Keratinocyte (primary cell): ENCODE measurements at regions not wholly inside any gene's neighbourhood (a gene's known extent, or its start where the extent isn't known, plus 50 kb on each side); places are given as distances from the start of the nearest gene placed in this dataset.
A peak's percentile ranks its signal among the peaks of the same experiment; 100 is the strongest.

ENCODE experiments used
- DNase-seq: peaks from one replicate; pipeline ENCODE4 v3.0.0-alpha.2; 2011; ENCODE audit warnings: low read depth, missing footprints, low spot score
- FAIRE-seq: peaks from 2 replicates; lab custom pipeline; 2011; peaks lifted over from hg19 to GRCh38; lab: Jason Lieb, UNC
- H2AFZ ChIP-seq: 2 replicates; pipeline ENCODE4 v1.6.0; 2012; ENCODE audit warnings: low read length, control low read depth, inconsistent platforms; ENCODE audit not compliant: control insufficient read depth
- H3K27ac ChIP-seq: 2 replicates; pipeline ENCODE4 v1.5.1; 2011; ENCODE audit warnings: low read length; ENCODE audit not compliant: control insufficient read depth, insufficient read depth
- H3K27me3 ChIP-seq: 3 replicates; pipeline ENCODE4 v1.6.0; 2011; ENCODE audit warnings: low read length; ENCODE audit not compliant: control insufficient read depth, insufficient read depth; ENCODE audit errors: extremely low read depth
- H3K36me3 ChIP-seq, 2 experiments: 2 replicates in 1 of 2; 3 replicates in 1 of 2; pipeline ENCODE4 v1.5.1; 2011; ENCODE audit warnings: low read length in 2 of 2, mild to moderate bottlenecking in 1 of 2; ENCODE audit not compliant: control insufficient read depth in 2 of 2, insufficient read depth in 2 of 2; ENCODE audit errors: extremely low read depth in 1 of 2
- H3K4me1 ChIP-seq: 3 replicates; pipeline ENCODE4 v1.5.1; 2011; ENCODE audit warnings: low read length; ENCODE audit not compliant: control insufficient read depth, insufficient read depth; ENCODE audit errors: extremely low read depth
- H3K4me2 ChIP-seq: 3 replicates; pipeline ENCODE4 v1.6.0; 2011; ENCODE audit warnings: low read depth, low read length; ENCODE audit not compliant: control insufficient read depth, insufficient read depth; ENCODE audit errors: extremely low read depth
- H3K4me3 ChIP-seq, 3 experiments: fragments of 200-600 bp in 1 of 3; sonication (generic) in 1 of 3; 2 replicates in 2 of 3; 3 replicates in 1 of 3; pipeline ENCODE4 v1.5.1; 2011 to 2016; ENCODE audit warnings: low read length in 3 of 3, mild to moderate bottlenecking in 3 of 3, control low read depth in 2 of 3, inconsistent platforms in 1 of 3, low read depth in 1 of 3, mixed read lengths in 1 of 3, mixed run types in 1 of 3, moderate library complexity in 1 of 3; ENCODE audit not compliant: control insufficient read depth in 2 of 3, insufficient read depth in 2 of 3; ENCODE audit errors: extremely low read depth in 1 of 3
- H3K79me2 ChIP-seq: 2 replicates; pipeline ENCODE4 v1.6.0; 2012; ENCODE audit warnings: low read length; ENCODE audit not compliant: control insufficient read depth, insufficient read depth
- H3K9ac ChIP-seq: 3 replicates; pipeline ENCODE4 v1.6.0; 2011; ENCODE audit warnings: low read length; ENCODE audit not compliant: control insufficient read depth, insufficient read depth; ENCODE audit errors: extremely low read depth
- H3K9me1 ChIP-seq: 3 replicates; pipeline ENCODE4 v1.6.0; 2011; ENCODE audit warnings: low read length; ENCODE audit not compliant: control insufficient read depth, insufficient read depth; ENCODE audit errors: extremely low read depth
- H3K9me3 ChIP-seq: 2 replicates; pipeline ENCODE4 v1.5.1; 2012; ENCODE audit warnings: low read depth, low read length; ENCODE audit not compliant: control insufficient read depth
- H4K20me1 ChIP-seq: 3 replicates; pipeline ENCODE4 v1.6.0; 2011; ENCODE audit warnings: low read length; ENCODE audit not compliant: control insufficient read depth, insufficient read depth; ENCODE audit errors: extremely low read depth
- EZH2 ChIP-seq: IDR thresholded peaks from one replicate; pipeline ENCODE4 v1.6.1; 2012; ENCODE audit warnings: inconsistent platforms, mild to moderate bottlenecking, low read length, moderate library complexity
- dilution Hi-C: fragments of 300-500 bp; cut with MboI; formaldehyde crosslinking; loops from one replicate; pipeline ENCODE4 v1.7.0; 2020; ENCODE audit warnings: low sequenced_read_pairs; ENCODE audit not compliant: extremely low pct_ligation_motif_present
- TF ChIP-seq, protein P1 (sequence below), 3 experiments: IDR thresholded peaks in 1 of 3; conservative IDR thresholded peaks in 1 of 3; optimal IDR thresholded peaks in 1 of 3; 2 replicates in 2 of 3; 3 replicates in 1 of 3; pipeline versions ENCODE3 to v1.5.1; 2011; ENCODE audit warnings: low read length in 3 of 3, mild to moderate bottlenecking in 3 of 3, moderate library complexity in 2 of 3, control low read depth in 1 of 3, inconsistent platforms in 1 of 3; ENCODE audit not compliant: insufficient read depth in 2 of 3; ENCODE audit errors: extremely low read depth in 1 of 3

DNA sequence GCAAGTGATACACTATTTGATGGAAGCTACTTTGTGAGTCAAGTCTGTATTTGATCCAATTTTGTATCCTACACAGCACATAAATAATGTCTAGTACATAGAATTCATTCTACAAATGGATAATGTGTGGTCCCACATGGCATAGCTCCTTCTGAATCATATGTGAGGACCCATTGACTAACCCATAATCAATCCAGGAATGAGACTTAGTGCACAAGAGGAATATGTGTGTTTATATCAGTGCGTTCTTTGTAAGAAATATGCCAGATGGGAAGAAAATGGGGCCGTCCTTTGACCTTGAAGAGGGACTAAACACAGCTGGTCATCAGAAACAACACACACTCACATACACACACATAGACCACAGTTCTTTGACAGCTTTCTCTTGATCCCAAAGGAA, 282.7 kb upstream of the SEMA6D start:
- Histone ChIP-seq H3K36me3 (no peaks in the 10 kb centered on the region), H3K27ac (no peak overlapping the region), H3K79me2 (no peaks in the 10 kb centered on the region), H3K4me2 (no peak overlapping the region), H3K4me3 (no peak overlapping the region), H3K9me3 (no peaks in the 10 kb centered on the region), H3K9me1 (no peaks in the 10 kb centered on the region), H3K4me1 (peaks cover 13% of the 10 kb centered on the region), H2AFZ (no peak overlapping the region), H4K20me1 (no peaks in the 10 kb centered on the region), H3K9ac (no peak overlapping the region), H3K27me3 (no peaks in the 10 kb centered on the region)
- dilution Hi-C loops, result no loop called here
- DNase-seq (no peak), FAIRE-seq (no peak)
- TF ChIP-seq EZH2, result no peak
- TF ChIP-seq, protein P1, sequence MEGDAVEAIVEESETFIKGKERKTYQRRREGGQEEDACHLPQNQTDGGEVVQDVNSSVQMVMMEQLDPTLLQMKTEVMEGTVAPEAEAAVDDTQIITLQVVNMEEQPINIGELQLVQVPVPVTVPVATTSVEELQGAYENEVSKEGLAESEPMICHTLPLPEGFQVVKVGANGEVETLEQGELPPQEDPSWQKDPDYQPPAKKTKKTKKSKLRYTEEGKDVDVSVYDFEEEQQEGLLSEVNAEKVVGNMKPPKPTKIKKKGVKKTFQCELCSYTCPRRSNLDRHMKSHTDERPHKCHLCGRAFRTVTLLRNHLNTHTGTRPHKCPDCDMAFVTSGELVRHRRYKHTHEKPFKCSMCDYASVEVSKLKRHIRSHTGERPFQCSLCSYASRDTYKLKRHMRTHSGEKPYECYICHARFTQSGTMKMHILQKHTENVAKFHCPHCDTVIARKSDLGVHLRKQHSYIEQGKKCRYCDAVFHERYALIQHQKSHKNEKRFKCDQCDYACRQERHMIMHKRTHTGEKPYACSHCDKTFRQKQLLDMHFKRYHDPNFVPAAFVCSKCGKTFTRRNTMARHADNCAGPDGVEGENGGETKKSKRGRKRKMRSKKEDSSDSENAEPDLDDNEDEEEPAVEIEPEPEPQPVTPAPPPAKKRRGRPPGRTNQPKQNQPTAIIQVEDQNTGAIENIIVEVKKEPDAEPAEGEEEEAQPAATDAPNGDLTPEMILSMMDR (optimal IDR thresholded peaks at IDR 0.05 in 1 of 3, IDR thresholded peaks at IDR 0.05 in 1 of 3, conservative IDR thresholded peaks at IDR 0.05 in 1 of 3; ENCODE audit: extremely low read depth in 1 of 3, insufficient read depth in 2 of 3, low read length in 3 of 3), result no peak

DNA sequence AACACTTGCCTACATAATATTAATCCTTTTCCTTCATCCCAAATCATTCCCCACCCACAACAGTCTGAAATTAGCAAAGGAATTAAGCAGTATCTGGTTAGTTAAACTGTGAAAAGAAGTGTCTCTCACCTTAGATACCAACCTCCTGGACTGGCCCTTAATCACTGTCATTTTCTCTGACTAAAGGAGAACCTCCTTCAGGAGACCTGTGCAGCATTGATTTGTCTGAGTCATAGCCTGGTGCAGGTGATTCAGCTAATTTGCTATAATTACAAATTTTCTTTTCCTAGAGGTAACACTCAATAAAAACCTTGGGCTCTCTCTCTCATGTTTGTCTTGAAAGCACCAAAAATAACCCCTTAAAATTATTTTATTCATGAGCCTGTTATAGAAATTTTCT, 279.8 kb upstream of the SEMA6D start:
- H3K4me3 ChIP-seq, result no peak overlapping the region
- H3K9me1 ChIP-seq, result no peaks in the 10 kb centered on the region
- peak overlapping the region; percentile 37 for H3K4me2 ChIP-seq
- dilution Hi-C loops, result no loop called here
- TF ChIP-seq, protein P1 (optimal IDR thresholded peaks at IDR 0.05 in 1 of 3, IDR thresholded peaks at IDR 0.05 in 1 of 3, conservative IDR thresholded peaks at IDR 0.05 in 1 of 3; ENCODE audit: extremely low read depth in 1 of 3, insufficient read depth in 2 of 3, low read length in 3 of 3), result no peak
- TF ChIP-seq EZH2, result no peak
- H4K20me1 ChIP-seq, result no peaks in the 10 kb centered on the region
- peak overlapping the region; percentile 56 for H2AFZ ChIP-seq
- no peaks in the 10 kb centered on the region for H3K79me2 ChIP-seq
- H3K4me1 ChIP-seq, result peaks cover 12% of the 10 kb centered on the region
- H3K9ac ChIP-seq, result no peak overlapping the region
- FAIRE-seq, result peak; percentile 77
- H3K9me3 ChIP-seq, result no peaks in the 10 kb centered on the region
- no peaks in the 10 kb centered on the region for H3K36me3 ChIP-seq
- peak; percentile 21 for DNase-seq
- H3K27me3 ChIP-seq, result no peaks in the 10 kb centered on the region
- peak overlapping the region; percentile 36 for H3K27ac ChIP-seq
